Fibroblast of pulmonary artery (primary cell): ENCODE measurements at regions not wholly inside any gene's neighbourhood (a gene's known extent, or its start where the extent isn't known, plus 50 kb on each side); places are given as distances from the start of the nearest gene placed in this dataset.

Experiments used
- DNase-seq: peaks from one replicate; pipeline ENCODE4 v3.0.0-alpha.2; 2010; ENCODE audit warnings: low read depth
- H3K4me3 ChIP-seq: replicated peaks from 2 replicates; pipeline ENCODE4 v1.5.1; 2011; ENCODE audit warnings: low read depth, mild to moderate bottlenecking, control low read depth, low read length, moderate library complexity
- TF ChIP-seq, protein P1 (sequence below): IDR thresholded peaks from 2 replicates; pipeline ENCODE4 v1.5.1; 2011; ENCODE audit warnings: mild to moderate bottlenecking, control low read depth, low read length, inconsistent platforms; ENCODE audit errors: missing control alignments

DNA sequence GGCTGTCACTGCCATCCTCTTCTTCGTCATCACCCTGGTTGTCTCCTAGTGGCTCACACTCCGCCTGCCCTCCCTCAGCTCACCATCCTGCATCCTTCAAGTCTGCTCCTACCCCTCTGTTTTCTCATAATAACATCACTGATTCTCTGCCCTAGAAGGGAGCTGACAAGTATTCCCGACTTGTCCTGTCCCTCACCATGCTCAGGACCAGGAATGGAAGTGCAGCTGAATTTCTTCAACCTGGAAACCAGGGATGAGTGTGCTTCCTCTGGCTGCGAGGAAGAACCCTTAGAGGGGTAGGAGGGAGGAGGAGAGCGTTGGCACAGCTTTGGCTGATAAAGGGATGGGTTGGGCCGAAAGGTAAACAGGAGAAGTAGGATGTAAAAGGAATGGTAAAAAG, 174.8 kb upstream of the GPR26 start:
- no peak overlapping the region for H3K4me3 ChIP-seq
- DNase-seq: no peak
- TF ChIP-seq, protein P1, sequence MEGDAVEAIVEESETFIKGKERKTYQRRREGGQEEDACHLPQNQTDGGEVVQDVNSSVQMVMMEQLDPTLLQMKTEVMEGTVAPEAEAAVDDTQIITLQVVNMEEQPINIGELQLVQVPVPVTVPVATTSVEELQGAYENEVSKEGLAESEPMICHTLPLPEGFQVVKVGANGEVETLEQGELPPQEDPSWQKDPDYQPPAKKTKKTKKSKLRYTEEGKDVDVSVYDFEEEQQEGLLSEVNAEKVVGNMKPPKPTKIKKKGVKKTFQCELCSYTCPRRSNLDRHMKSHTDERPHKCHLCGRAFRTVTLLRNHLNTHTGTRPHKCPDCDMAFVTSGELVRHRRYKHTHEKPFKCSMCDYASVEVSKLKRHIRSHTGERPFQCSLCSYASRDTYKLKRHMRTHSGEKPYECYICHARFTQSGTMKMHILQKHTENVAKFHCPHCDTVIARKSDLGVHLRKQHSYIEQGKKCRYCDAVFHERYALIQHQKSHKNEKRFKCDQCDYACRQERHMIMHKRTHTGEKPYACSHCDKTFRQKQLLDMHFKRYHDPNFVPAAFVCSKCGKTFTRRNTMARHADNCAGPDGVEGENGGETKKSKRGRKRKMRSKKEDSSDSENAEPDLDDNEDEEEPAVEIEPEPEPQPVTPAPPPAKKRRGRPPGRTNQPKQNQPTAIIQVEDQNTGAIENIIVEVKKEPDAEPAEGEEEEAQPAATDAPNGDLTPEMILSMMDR: no peak

DNA sequence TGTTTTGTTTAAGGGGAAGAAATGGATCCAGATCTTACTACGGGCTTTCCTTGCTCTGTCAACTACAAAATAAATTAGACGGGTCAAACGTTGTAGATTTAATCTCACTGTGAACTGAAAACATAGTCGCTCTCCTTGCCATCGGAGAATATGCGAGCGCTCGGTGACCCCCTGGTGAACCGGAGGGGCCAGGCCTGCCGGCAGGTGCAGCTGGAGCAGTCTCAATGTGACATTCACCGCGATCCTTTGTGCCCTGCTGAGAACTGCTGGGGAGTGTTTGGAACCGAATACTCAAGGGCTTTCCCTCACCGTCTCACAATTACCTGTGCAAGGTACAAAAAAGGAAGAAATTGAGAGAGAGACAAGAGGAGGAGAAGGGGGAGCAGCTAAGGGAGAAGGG, 174.1 kb upstream of the GPR26 start:
- no peak overlapping the region for H3K4me3 ChIP-seq
- TF ChIP-seq, protein P1: no peak
- no peak for DNase-seq

DNA sequence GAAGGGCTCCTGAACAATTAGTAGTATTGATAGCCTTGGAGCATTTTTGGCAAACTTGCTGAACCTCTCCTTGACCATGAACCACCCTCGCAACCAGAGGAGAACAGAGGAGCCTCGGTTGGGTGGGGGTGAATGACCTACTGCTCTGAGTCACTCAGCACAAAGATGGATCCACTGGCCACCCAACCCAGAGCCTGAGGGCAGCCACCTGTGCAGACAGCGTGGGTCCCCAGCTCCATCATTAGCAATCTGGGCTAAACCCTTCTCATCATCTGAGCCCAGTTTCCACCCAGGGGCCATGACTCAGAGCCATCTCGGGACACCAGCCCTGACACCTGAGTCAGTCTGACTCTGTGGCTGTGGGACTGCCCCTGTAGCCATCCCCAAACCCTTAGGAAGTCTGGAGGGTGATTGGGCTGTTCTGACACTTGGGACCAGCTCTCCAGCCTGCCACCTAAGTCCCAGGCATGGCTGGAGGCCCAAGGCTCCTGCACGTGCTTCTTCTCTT, 171.8 kb upstream of the GPR26 start:
- no peak overlapping the region for H3K4me3 ChIP-seq
- DNase-seq: no peak
- TF ChIP-seq, protein P1: no peak

DNA sequence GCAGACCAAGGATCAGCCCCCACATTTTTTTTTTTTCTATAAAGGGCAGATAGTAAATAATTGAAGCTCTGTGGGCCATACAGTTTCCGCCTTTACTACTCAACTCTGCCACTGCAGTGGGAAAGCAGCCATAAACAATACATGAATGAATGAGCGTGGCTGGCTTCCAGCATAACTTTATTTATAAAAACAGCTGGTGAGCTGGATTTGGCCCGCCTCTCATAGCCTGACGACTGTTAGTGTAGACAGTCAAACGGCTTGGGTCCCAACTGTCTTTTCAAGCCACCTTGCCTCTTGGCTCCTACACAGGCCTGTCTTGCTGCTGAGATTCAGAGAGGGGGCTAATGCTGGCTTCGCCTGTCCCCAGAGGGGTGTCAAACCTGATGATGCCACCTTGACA, 169.8 kb upstream of the GPR26 start:
- TF ChIP-seq, protein P1: no peak
- no peak for DNase-seq
- no peak overlapping the region for H3K4me3 ChIP-seq

DNA sequence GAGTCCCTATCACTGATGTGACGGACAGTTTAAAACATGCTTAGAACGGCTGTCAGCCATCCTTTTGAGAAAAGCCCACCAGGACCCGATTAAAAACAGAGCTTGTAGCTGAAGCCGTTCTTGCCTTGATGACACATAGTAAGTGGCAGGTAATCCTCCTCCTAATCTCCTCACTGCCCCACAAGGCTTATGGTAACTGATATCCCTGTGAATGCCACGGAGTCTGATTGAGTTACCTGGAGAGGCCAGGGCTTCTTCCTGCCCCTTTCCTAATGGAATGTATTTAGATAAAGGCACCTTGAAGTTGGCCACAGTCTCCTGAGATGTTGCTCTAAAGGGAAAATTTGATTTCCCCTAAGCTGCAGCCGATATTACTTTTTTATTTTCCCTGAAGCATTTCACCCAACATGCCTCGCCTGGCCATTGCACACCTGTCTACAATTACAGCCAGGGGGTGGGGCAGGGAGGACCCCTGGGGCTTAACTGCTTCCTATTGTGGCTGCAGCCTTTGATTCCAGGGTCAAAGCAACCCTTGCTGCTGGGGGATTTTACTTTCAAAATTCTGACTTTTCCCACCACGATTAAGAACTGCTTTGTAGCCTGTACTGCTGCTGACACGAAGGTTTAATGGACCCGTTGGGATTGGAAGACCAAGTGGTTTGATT, 169.0 kb upstream of the GPR26 start:
- TF ChIP-seq, protein P1: no peak
- no peak overlapping the region for H3K4me3 ChIP-seq
- no peak for DNase-seq

DNA sequence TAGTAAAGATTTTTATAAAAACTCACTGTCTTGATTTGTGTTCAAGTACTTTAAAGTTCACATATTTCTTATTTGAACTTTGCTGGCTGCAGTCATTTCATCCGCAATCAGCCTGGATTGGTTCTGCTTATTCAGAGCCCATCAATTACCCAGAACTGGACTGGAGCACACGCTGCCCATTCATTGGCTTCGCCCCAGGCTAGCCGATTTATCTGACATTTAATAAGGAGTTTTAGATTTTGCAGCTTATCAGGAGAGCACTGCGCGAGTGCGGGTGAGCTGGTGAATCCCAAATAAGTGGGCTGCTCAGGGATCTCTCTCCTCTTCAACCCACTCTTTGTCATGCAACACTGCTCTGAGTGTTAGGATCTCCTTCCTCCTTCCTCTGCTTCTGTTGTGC, 166.0 kb upstream of the GPR26 start:
- DNase-seq: no peak
- TF ChIP-seq, protein P1: no peak
- no peak overlapping the region for H3K4me3 ChIP-seq

DNA sequence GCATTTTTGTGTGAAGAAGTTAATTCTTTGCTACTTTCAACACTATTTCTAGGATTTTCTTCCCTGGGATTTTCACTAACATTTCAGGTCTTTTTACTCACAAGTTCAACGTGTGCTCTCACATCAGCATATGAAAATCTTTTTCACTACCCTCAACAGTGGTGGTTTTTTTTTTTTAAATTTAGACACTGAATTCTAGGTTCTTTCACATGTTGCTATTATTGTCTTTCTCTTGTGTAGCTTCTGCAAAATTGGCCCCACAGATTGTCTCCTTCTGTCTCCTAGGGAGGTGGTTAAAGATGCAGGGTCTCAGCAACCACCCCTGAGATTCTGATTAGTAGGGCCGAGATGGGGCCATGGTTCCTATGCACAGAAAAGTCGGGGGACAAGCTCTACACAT, 165.0 kb upstream of the GPR26 start:
- no peak overlapping the region for H3K4me3 ChIP-seq
- TF ChIP-seq, protein P1: no peak
- DNase-seq: no peak
